GM19324 (cell line): ENCODE measurements at regions not wholly inside any gene's neighbourhood (a gene's known extent, or its start where the extent isn't known, plus 50 kb on each side); places are given as distances from the start of the nearest gene placed in this dataset.
"Not testable (repeated sequence)": the region's sequence is repeated elsewhere in the genome, so short reads cannot be mapped to it uniquely, and the experiment has no call there.

ENCODE experiments used
- ATAC-seq: cut with Tn5 transposase; IDR thresholded peaks from one replicate; pipeline ENCODE4 v1.9.1; 2021; ENCODE audit warnings: mild to moderate bottlenecking, moderate library complexity; ENCODE audit not compliant: unreplicated experiment, low FRiP score

GRCh38 chr3:95759614-95760301, 1054.6 kb upstream of the EPHA6 start:
- ATAC-seq, result no peak

GRCh38 chr3:95775486-95776094, 1038.8 kb upstream of the EPHA6 start:
- ATAC-seq, result no peak

DNA sequence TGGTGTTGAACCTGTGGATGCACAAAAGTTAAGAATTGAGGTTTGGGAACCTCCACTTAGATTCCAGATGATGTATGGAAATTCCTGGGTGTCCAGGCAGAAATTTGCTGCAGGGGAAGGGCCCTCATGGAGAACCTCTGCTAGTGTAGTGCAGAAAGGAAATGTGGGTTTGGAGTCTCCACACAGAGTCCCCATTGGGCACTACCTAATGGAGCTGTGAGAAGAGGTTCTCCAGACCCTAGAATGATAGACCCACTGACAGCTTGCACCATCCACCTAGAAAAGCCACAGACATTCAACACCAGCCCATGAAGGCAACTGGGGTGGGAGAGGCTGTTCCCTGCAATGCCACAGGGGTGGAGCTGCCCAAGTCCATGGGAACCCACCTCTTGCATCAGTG, 1032.8 kb upstream of the EPHA6 start:
- ATAC-seq, result no peak

DNA sequence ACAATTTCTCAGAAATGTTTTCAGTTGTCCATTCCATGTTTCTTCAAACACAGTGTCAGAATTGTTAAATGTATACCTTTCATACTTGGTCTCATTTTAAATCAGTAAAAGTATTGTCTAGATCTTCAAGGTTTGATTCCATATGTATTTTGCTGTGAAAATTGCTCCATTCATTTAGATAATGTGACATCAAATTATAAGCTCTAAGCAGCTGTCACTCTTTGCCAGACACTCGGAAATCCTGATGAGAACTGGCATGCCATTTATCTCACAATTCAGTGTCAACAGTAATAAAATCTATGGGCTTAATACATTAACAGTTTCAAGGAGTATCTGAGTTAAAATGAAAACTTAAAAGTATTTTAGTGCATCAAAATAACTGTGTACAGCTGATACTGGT, 1025.3 kb upstream of the EPHA6 start:
- no peak for ATAC-seq

- no peak for ATAC-seq
These were observed 1017.3 kb upstream of the EPHA6 start for GRCh38 chr3:95797081-95797480.

GRCh38 chr3:95798628-95799027, 1015.8 kb upstream of the EPHA6 start:
- no peak for ATAC-seq

GRCh38 chr3:95810462-95810861, 1003.9 kb upstream of the EPHA6 start:
- ATAC-seq, result no peak

GRCh38 chr3:95813244-95813643, 1001.1 kb upstream of the EPHA6 start:
- no peak for ATAC-seq

DNA sequence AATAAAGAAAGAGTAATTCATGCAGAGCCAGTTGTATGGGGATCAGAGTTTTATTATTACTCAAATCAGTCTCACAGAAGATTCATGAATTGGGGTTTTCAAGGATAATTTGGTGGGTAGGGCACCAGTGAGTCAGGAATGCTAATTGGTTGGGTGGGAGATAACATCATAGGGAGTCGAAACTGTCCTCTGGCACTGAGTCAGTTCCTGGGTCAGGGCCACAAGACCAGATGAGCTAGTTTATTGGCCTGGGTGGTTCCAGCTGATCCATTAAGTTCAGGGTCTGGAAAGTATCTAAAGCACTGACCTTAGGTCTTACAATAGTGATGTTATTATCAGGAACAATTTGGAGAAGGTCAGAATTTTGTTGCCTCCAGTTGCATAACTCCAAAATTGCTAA, 998.6 kb upstream of the EPHA6 start:
- no peak for ATAC-seq

- no peak for ATAC-seq
These were observed 988.0 kb upstream of the EPHA6 start for GRCh38 chr3:95826419-95826818.

DNA sequence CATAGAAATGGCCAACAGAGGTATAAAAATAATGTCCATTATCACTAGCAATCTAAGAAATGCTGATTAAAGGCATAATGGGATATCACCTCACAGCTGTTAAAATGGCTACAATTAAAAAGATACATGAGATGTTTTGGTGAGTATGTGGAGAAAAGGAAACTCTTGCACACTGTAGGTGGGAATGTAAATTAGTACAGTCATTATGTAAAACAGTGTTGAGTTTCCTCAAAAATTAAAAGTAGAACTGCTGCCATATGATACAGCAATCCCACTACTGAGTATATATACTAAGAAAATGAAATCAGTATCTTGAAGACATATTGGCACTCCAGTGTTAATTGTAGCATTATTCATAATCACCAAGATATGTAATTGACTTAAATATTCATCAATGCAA, 982.2 kb upstream of the EPHA6 start:
- ATAC-seq, result no peak

GRCh38 chr3:95860628-95861027, 953.8 kb upstream of the EPHA6 start:
- not testable (repeated sequence) for ATAC-seq

- no peak for ATAC-seq
These were observed 930.6 kb upstream of the EPHA6 start for GRCh38 chr3:95883801-95884200.

DNA sequence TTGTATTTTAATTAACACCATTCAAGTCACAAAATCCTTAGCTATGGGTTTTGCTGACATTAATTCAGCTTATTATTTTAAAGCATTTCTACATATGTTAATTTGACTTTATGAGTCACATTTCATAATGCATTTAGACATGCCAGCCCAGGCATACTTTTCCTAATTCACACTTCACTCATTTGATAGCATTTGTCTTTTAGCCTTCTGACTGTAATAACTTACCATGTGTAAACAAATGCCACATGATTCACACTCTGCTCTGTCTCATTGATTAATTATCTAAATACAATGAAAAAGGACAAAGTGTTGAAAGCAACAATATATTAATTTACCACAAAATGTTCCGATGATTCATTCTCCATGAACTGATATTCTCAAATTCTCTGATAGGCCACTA, 927.8 kb upstream of the EPHA6 start:
- ATAC-seq, result no peak

DNA sequence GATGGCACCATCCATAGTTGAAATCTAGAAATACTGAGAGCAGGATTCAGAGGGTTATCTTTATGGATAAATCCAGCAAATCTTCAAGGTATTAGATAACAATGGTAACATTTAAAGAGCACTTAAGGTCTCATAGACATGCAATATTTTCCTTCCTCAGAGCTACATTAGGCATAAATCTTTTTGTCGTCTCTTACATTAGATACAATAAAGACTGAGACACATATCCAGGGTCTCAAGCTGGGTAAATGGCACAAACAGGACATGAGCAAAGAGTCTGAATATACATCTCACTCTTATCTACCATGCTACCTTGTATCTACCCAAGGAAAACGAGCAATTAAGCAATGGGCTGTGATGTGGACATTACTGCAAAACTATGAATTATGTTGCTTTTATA, 927.3 kb upstream of the EPHA6 start:
- no peak for ATAC-seq

DNA sequence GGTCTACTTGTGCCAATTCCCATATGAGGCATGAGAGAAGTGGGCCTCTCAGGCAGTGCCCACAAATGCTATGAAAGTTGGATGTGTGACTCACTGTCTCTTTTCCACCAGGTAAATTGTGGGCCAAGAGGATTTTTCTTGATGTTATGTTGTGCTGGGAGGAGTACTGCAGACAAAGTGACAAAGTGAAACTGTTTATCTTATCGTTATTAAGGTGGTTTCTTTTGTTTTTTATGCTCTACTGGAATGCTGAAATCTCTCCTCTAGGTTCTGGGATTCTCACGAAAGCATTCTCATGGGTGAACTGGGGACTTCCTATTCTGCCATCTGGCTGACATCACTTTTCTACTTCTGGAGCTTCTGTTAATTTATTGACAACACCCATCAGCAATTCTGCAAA, 919.6 kb upstream of the EPHA6 start:
- no peak for ATAC-seq

GRCh38 chr3:95899494-95899893, 914.9 kb upstream of the EPHA6 start:
- no peak for ATAC-seq

GRCh38 chr3:95899911-95900310, 914.5 kb upstream of the EPHA6 start:
- no peak for ATAC-seq

DNA sequence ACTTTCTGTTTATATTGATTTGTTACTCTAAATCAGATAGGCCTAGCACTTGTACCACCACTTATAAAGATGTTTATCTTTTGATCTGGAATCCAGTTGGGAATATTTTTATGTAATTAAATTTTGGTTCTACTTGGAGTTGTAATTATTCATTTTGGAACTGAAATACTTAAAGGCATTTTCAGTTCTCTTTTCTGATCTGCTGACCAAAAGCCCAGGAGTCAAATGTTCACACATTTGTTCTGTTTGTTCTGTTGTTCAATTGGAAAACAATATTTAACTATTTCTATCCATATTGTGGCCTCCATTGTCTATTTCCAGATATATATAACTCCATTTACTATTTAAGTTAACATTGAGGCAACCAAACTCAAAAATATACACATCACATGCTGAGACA, 912.4 kb upstream of the EPHA6 start:
- ATAC-seq, result no peak

- no peak for ATAC-seq
These were observed 909.2 kb upstream of the EPHA6 start for GRCh38 chr3:95905182-95905581.

- no peak for ATAC-seq
These were observed 902.6 kb upstream of the EPHA6 start for GRCh38 chr3:95911767-95912166.

GRCh38 chr3:95923496-95924210, 890.7 kb upstream of the EPHA6 start:
- no peak for ATAC-seq
